MM.1S (cell line): ENCODE measurements at regions not wholly inside any gene's neighbourhood (a gene's known extent, or its start where the extent isn't known, plus 50 kb on each side); places are given as distances from the start of the nearest gene placed in this dataset.

Experiments
- DNase-seq: peaks from one replicate; pipeline ENCODE4 v3.0.0-alpha.2; 2015
- H2AFZ ChIP-seq: fragments of 300-600 bp; sonication (generic); 2 replicates; pipeline ENCODE4 v1.6.0; 2016; ENCODE audit warnings: antibody characterized with exemption, low read length
- H3F3A ChIP-seq: fragments of 300-600 bp; sonication (generic); 2 replicates; pipeline ENCODE4 v1.6.1; 2016; ENCODE audit warnings: mild to moderate bottlenecking, antibody characterized with exemption, low read length, moderate library complexity, mixed read lengths; ENCODE audit not compliant: insufficient read depth
- H3K27ac ChIP-seq: fragments of 300-600 bp; sonication (generic); 2 replicates; pipeline ENCODE4 v1.5.1; 2016; ENCODE audit warnings: mild to moderate bottlenecking, low read length
- H3K27me3 ChIP-seq: fragments of 300-600 bp; sonication (generic); replicated peaks from 2 replicates; pipeline ENCODE4 v1.6.0; 2016; ENCODE audit warnings: low read length; ENCODE audit not compliant: insufficient read depth
- H3K36me3 ChIP-seq: fragments of 300-600 bp; sonication (generic); replicated peaks from 2 replicates; pipeline ENCODE4 v1.6.1; 2016; ENCODE audit warnings: mild to moderate bottlenecking, low read length, mixed read lengths; ENCODE audit not compliant: insufficient read depth
- H3K4me1 ChIP-seq: fragments of 300-600 bp; sonication (generic); 2 replicates; pipeline ENCODE4 v1.6.1; 2016; ENCODE audit warnings: low read length, mixed read lengths
- H3K4me2 ChIP-seq: fragments of 300-600 bp; sonication (generic); 2 replicates; pipeline ENCODE4 v1.6.0; 2016; ENCODE audit warnings: low read depth, low read length
- H3K4me3 ChIP-seq: fragments of 300-600 bp; sonication (generic); 2 replicates; pipeline ENCODE4 v1.5.1; 2016; ENCODE audit warnings: low read length, mixed read lengths
- H3K79me2 ChIP-seq: fragments of 300-600 bp; sonication (generic); 2 replicates; pipeline ENCODE4 v1.6.1; 2016; ENCODE audit warnings: mixed run types, low read length, mixed read lengths
- H3K9ac ChIP-seq: fragments of 300-600 bp; sonication (generic); 2 replicates; pipeline ENCODE4 v1.6.1; 2016; ENCODE audit warnings: low read length, mixed read lengths
- H3K9me2 ChIP-seq: fragments of 300-600 bp; sonication (generic); replicated peaks from 2 replicates; pipeline ENCODE4 v1.6.1; 2016; ENCODE audit warnings: mild to moderate bottlenecking, low read length, mixed read lengths; ENCODE audit not compliant: insufficient read depth
- H3K9me3 ChIP-seq: fragments of 300-600 bp; sonication (generic); replicated peaks from 2 replicates; pipeline ENCODE4 v1.6.1; 2016; ENCODE audit warnings: mild to moderate bottlenecking, low read length, mixed read lengths; ENCODE audit not compliant: insufficient read depth
- H4K20me1 ChIP-seq: fragments of 300-600 bp; sonication (generic); 2 replicates; pipeline ENCODE4 v1.6.1; 2016; ENCODE audit warnings: mild to moderate bottlenecking, low read length, moderate library complexity, mixed read lengths; ENCODE audit not compliant: insufficient read depth
- EZH2 ChIP-seq: fragments of 300-600 bp; sonication (generic); optimal IDR thresholded peaks from 2 replicates; pipeline ENCODE3; 2017; ENCODE audit warnings: low read depth, mild to moderate bottlenecking, antibody characterized with exemption, low read length, mixed read lengths
- EZH2phosphoT487 ChIP-seq: fragments of 300-600 bp; sonication (generic); IDR thresholded peaks from 2 replicates; pipeline ENCODE4 v1.6.1; 2018; ENCODE audit warnings: antibody characterized with exemption, low read length
- TF ChIP-seq, protein P1 (sequence below): fragments of 300-600 bp; sonication (generic); IDR thresholded peaks from 2 replicates; pipeline ENCODE4 v1.5.1; 2016; ENCODE audit warnings: antibody characterized with exemption, low read length, mixed read lengths

- no peak overlapping the region for H3K4me3 ChIP-seq
- no peaks in the 10 kb centered on the region for H3K4me1 ChIP-seq
- H3K9me3 ChIP-seq, result no peaks in the 10 kb centered on the region
- H3K4me2 ChIP-seq, result no peak overlapping the region
- no peaks in the 10 kb centered on the region for H3K79me2 ChIP-seq
- no peaks in the 10 kb centered on the region for H4K20me1 ChIP-seq
- no peaks in the 10 kb centered on the region for H3K36me3 ChIP-seq
- H3K9me2 ChIP-seq, result no peaks in the 10 kb centered on the region
- H3K27me3 ChIP-seq, result no peaks in the 10 kb centered on the region
- H3K9ac ChIP-seq, result no peak overlapping the region
- no peaks in the 10 kb centered on the region for H3F3A ChIP-seq
- no peak for DNase-seq
- TF ChIP-seq EZH2, result no peak
- TF ChIP-seq EZH2phosphoT487, result no peak
- TF ChIP-seq, protein P1, sequence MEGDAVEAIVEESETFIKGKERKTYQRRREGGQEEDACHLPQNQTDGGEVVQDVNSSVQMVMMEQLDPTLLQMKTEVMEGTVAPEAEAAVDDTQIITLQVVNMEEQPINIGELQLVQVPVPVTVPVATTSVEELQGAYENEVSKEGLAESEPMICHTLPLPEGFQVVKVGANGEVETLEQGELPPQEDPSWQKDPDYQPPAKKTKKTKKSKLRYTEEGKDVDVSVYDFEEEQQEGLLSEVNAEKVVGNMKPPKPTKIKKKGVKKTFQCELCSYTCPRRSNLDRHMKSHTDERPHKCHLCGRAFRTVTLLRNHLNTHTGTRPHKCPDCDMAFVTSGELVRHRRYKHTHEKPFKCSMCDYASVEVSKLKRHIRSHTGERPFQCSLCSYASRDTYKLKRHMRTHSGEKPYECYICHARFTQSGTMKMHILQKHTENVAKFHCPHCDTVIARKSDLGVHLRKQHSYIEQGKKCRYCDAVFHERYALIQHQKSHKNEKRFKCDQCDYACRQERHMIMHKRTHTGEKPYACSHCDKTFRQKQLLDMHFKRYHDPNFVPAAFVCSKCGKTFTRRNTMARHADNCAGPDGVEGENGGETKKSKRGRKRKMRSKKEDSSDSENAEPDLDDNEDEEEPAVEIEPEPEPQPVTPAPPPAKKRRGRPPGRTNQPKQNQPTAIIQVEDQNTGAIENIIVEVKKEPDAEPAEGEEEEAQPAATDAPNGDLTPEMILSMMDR, result no peak
- H3K27ac ChIP-seq, result no peak overlapping the region
- H2AFZ ChIP-seq, result no peak overlapping the region
These were observed 107.9 kb downstream of the BANF2 start for GRCh38 chr20:17807651-17808050.

GRCh38 chr20:17806739-17807441 is 107.1 kb downstream of the BANF2 start:
- Histone ChIP-seq H3K9me3 (no peaks in the 10 kb centered on the region), H3K36me3 (no peaks in the 10 kb centered on the region), H4K20me1 (no peaks in the 10 kb centered on the region), H3K4me1 (no peaks in the 10 kb centered on the region), H2AFZ (no peak overlapping the region), H3K9ac (no peak overlapping the region), H3F3A (no peaks in the 10 kb centered on the region), H3K9me2 (no peaks in the 10 kb centered on the region), H3K27me3 (no peaks in the 10 kb centered on the region), H3K4me3 (no peak overlapping the region), H3K27ac (no peak overlapping the region), H3K79me2 (no peaks in the 10 kb centered on the region), H3K4me2 (no peak overlapping the region)
- DNase-seq, result no peak
- TF ChIP-seq, protein P1, result no peak
- TF ChIP-seq EZH2 (no peak), EZH2phosphoT487 (no peak)

GRCh38 chr20:17806107-17806506 is 106.3 kb downstream of the BANF2 start:
- Histone ChIP-seq H4K20me1 (no peaks in the 10 kb centered on the region), H2AFZ (no peak overlapping the region), H3K27ac (no peak overlapping the region), H3F3A (no peaks in the 10 kb centered on the region), H3K79me2 (no peaks in the 10 kb centered on the region), H3K36me3 (no peaks in the 10 kb centered on the region), H3K4me3 (no peak overlapping the region), H3K27me3 (no peaks in the 10 kb centered on the region), H3K9me3 (no peaks in the 10 kb centered on the region), H3K9me2 (no peaks in the 10 kb centered on the region), H3K4me1 (no peaks in the 10 kb centered on the region), H3K9ac (no peak overlapping the region), H3K4me2 (no peak overlapping the region)
- DNase-seq, result no peak
- no peak for TF ChIP-seq EZH2phosphoT487
- TF ChIP-seq, protein P1, result no peak
- no peak for TF ChIP-seq EZH2
